ENCODE measurements at regions not wholly inside any gene's neighbourhood (a gene's known extent, or its start where the extent isn't known, plus 50 kb on each side); places are given as distances from the start of the nearest gene placed in this dataset.

DNA sequence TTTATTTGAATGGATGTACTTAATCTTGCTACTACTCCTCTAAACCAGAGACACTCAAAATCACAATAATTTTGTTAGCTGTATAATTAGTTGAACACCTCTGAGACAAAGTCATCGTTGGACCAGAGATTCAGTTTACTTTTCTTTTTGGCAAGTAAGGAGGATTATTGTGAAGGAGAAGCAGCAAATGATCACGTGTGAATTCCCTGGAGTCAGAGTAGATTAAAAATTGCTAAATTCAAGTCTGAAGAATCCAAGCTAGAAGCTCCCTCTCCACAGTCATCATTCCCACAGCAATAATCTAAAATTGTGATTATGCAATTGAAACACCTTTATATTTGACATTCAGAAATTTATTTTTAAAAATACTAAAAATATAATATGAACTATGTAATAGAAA, 484.4 kb downstream of the CMPK2 start:
- no peak for DNase-seq (ENCODE audit: extremely low read depth, low read depth)

DNA sequence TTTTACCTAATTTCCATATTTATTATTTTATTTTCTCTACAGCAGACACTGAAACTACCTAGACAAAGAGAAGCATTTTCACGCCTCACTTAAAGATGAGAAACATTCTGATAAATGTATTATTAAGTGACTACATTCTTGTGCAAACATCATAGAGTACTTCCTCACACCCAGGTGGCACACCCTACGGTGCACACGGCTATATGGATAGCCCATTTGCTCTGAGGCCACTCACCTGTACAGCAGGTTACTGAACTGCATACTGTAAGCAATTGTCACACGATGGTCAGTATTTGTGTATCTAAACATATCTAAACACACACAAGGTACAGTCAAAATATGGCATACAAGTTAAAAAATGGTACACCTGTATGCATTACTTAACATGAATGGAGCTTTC, 481.4 kb downstream of the CMPK2 start:
- no peak for DNase-seq (ENCODE audit: extremely low read depth, low read depth)

DNA sequence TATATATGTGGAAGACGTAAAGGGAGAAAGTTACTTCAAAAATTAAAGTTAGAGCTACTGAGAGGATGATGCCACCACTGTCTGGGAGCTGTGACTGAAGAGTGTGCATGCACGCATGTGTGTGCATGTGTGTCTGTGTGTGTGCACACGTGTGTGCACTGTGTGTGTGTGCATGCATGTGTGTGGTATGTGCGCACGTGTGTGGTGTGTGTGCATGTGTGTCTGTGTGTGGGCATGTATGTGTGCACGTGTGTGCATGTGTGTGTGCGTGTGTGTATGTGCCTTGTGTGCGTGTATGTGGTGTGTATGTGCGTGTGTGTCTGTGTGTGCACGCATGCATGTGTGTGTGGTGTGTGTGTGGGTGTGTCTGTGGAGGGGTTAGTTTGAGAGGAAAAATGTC, 473.4 kb downstream of the CMPK2 start:
- DNase-seq (ENCODE audit: extremely low read depth, low read depth): no peak

DNA sequence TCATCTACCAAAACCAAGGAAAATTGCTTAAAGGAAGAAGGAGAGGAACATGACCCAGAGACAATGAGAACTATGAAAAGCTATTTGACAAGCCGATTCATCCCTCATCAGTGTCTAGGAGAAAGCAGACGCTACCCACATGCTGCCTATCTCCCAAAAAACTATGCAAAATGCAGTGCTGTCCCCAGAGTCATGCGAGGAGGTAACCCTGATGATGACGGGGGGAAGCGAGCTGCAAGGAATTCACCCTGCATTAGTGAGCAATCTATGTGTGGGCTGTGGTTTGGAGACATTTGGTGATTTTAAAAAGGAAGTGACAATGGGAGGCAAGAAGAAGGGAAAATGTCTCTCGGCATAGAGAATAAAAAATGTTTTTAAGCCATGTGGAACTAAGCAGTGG, 472.7 kb downstream of the CMPK2 start:
- DNase-seq (ENCODE audit: extremely low read depth, low read depth): no peak

DNA sequence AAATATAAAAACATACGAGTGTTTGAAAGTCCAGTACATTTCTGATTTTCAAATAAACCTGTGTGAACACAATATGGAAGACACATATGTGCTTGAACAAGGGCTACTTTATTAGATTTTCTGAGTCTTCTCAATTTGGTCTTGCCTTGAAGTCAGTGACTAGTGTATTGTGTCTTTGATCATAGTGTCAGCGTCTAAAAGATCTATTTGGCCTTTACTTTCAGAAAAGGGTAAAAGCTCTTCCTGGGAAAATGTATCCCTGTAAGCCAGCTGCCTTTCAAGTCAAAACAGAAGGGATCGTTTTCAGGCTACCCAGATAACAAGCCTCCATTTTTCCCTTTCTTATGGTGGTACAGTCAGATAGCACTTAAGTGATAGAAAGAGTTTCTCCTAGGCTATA, 471.9 kb downstream of the CMPK2 start:
- no peak for DNase-seq (ENCODE audit: extremely low read depth, low read depth)

DNA sequence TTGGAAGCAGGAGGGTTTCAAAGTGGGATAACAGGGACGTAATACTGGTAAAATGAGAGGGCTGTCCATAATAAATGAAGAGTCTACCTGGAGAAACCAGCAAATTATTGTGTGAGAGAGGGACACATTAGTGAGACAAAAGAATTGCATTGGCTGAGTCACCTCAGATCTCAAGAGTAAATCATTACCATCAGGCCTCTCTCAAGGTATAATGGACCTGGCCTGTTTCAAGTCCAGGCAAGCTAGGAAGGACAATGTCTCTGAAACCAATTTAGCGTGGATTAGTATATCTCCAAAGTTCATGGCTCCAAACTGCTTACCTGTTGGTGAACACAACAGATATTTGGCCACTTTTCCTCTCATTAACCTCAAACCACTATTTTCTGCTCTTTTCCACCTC, 471.4 kb downstream of the CMPK2 start:
- DNase-seq (ENCODE audit: extremely low read depth, low read depth): no peak

DNA sequence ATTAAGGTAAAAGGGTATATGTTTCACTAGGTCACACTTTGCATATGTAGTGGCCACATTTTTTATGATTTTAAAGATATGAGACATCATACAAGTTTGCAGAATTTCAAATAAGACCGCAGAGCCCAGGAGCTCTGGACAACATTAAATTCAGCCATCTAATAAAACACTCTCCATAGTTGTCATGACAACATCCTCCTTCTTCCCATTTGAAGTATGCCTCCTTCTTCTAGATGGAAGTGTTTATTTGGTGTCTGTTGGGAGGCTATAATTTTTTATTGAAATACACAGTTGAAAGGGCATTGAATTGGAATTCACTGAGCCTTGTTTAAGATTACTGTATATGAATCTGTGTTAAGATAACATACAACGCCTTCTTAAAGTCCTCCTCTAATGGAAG, 467.3 kb downstream of the CMPK2 start:
- no peak for DNase-seq (ENCODE audit: extremely low read depth, low read depth)

DNA sequence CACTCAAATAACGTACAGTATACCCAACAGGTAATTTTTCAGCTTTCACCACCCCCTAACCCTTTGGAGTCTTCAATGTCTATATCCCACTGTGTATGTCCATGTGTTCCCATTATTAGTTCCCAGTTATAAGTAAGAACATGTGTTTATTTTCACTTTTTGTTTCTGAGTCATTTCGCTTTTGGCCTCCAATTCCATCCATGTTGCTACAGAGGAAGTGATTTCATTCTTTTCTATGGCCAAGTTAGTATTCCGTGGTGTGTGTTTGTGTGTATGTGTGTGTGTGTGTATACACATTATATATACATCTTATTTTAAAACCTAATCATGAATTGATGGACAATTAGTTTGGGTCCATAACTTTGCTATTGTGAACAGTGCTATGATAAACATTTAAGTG, 464.4 kb downstream of the CMPK2 start:
- DNase-seq (ENCODE audit: extremely low read depth, low read depth): no peak

DNA sequence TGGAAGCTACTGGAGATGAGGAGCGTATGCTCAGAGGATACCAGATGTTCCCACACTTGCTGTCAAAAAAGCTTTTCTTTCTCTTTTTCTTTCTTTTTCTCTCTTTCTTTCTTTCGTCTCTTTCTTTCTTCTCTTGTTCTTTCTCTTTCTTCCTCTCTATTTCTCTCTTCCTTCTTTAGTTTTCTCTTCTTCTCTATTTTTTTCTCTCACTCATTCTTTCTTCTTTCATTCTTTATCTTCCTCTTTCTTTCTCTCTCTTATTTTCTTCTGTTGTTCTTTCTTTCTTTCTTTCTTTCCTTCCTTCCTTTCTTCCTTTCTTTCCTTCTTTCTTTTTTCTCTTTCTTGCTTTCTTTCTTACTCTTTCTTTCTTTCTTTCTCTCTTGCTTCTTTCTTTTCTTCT, 457.6 kb downstream of the CMPK2 start:
- DNase-seq (ENCODE audit: extremely low read depth, low read depth): no peak

DNA sequence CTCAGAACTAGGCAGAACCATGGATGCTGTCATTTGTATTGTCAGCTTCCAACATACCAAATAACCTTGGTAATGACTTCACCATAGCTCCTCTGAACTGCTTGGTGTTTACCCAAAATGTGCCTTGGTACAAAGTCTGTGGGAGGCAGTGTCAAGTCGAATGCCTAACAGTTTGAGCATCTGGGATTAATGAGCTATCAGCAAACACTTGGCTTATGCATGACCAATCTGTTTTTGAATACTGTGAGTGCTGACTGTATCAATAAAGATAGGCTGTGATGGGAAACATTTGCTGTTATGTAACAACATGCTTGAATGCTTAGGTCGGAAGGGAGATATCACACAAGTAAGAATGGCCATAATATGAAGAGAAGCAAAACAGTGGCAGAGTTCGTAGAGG, 455.4 kb downstream of the CMPK2 start:
- no peak for DNase-seq (ENCODE audit: extremely low read depth, low read depth)

DNA sequence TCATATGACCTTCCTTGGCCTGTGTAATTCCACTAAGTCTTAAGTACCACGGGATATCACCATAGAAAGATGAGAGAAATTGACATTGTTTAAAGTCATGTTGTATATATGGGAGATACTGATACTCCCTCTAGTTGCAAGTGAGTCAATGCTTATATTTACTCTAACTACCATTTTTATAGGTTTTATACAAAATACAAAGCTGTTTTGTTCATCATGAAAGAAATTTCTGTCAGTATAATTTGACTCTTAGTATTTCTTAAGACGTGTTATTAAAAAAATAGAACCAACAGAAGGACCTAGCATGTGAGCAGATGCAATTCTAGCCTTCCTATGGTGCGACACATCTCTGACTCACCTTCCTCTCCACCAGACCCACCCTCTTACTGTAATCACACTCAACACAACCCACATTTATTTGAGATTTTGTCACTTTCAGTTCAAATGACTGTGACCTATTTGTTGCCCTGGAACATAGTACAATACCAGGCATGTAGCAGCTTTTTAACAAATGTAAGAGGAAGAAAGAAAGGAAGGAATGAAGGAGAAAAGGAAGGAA, 453.1 kb downstream of the CMPK2 start:
- no peak for DNase-seq (ENCODE audit: extremely low read depth, low read depth)

DNA sequence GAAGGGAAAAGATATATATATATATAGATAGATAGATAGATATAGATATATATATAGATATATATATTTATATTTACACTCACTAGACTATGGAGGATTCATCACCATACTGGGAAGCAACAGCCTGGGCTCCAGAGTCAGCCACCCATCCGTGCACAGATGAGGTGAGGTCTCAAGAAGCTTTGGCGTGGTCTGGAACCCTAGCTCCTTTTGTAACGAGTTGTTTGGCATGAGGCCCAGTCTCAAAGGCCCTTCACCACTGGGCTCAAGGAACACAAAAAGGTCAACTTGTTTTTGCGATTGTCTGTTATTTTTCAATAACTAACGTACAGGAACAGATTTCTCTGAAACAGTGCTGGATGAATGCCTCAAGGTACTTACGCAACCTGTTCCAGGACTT, 448.7 kb downstream of the CMPK2 start:
- no peak for DNase-seq (ENCODE audit: extremely low read depth, low read depth)

DNA sequence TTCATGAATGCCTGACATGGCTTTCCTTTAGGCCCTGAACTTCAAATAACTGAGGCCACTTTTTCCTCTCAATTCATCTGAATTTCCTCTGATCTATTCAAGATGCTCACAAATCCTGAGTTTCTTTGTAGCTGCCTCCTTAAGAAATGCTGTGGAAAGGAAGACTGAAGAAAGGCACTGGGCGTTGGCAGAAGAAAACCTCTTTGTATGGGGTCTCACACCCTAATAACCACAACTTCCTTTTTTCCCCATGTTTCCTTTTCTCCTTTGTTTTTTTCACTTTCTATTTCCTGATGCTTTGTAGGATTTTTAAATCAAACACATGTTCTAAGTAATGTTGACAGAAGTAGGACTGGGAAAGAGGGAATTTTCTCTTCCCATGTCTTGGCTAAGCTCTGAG, 447.4 kb downstream of the CMPK2 start:
- DNase-seq (ENCODE audit: extremely low read depth, low read depth): no peak

DNA sequence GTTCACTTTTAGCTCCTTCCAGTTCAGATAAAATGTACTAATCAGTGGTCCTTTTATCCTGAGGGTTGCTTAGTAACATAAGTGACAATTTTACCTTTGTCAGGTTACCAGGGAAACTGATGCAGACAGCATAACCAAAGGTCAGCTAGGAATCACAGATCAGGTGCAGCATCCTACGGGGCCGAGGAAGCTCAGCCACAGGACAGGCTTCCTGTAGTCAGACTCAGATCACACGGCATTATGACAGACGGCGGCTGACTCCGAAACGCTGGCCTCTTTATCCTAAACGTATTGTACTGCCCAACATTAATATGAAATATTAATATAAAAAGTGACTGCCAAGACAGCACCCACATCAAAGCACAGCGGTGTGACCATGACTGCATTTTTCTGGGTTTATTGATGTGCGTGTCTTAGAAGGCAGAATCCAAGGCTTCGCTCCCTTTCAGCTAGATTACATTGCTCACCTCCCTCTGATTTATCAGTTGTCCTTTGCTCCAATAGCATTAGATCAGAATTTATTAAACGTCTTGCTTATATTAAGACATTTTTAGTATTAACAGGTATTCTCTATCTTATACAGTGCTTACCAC, 444.5 kb downstream of the CMPK2 start:
- DNase-seq (ENCODE audit: extremely low read depth, low read depth): no peak

DNA sequence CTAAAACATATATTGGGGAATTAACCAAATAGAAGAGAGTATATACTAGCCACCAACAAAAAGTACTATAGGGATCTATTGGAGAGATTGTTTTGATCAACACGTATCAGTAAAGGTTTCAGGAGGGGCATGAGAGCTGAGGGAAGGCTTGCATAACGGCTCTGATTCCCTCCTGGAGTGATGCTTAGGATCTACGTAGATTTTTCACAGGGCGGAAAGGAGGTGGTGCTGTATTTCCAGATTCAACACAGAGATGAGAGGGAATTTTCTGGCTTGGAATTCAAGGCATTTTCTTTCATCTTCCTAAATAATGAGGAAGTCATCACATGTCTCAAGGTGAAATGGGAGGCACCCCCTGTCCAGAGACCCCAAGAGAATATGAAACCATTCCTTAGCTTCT, 443.8 kb downstream of the CMPK2 start:
- no peak for DNase-seq (ENCODE audit: extremely low read depth, low read depth)

DNA sequence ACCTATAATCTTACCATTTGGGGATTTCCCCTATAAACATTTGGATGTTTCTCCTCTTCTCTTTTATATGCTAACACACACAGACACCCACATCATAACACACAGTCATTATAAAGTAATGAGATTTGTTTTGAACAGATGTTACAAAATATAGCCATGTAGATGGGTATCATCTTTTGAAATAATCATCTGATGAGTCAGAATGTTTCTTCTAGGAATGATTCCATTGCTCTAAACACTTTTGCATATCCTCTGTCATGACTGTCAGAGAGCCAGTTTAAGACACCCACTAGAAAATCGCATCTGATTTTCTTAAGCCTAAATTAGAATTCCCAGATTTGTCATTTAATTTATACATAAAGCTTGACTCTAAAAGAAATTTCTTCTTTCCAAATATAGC, 442.6 kb downstream of the CMPK2 start:
- DNase-seq (ENCODE audit: extremely low read depth, low read depth): no peak

DNA sequence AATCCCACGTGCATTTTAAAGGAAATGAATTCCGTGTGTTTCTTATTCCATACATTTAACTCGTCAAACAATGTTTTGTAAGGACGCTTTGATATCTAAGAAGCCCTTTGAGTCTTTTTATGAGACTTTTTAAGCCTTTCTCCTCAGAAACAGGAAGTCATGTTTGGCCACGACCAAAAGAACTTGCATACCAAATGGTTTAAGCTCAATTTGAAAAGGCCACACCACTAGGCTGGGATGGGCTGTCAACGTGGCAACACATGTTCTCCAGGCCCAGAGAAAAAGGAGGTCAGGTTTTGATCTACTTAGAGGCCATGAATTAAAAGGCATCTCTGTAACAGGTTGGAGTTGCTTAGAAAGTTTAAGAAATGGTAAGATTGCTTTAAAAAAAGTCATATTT, 441.8 kb downstream of the CMPK2 start:
- no peak for DNase-seq (ENCODE audit: extremely low read depth, low read depth)

DNA sequence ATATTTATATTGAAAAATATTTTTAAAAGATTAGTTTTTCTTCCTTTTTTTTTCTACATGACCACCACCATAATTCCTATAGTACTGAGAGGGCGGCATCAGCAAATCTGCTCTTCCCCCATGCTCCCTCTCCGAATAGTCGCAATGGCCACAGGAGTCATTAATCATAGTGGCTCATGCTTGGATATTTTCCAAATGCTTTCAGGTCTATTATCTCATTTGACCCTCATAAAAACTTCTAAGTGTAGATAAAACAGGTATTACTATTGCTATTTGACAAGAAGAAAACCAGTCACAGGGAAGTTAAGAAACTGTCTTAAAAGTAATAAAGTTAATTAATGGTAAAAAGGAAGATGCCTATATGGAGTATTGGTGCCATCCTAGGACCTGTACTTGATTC, 440.7 kb downstream of the CMPK2 start:
- no peak for DNase-seq (ENCODE audit: extremely low read depth, low read depth)

DNA sequence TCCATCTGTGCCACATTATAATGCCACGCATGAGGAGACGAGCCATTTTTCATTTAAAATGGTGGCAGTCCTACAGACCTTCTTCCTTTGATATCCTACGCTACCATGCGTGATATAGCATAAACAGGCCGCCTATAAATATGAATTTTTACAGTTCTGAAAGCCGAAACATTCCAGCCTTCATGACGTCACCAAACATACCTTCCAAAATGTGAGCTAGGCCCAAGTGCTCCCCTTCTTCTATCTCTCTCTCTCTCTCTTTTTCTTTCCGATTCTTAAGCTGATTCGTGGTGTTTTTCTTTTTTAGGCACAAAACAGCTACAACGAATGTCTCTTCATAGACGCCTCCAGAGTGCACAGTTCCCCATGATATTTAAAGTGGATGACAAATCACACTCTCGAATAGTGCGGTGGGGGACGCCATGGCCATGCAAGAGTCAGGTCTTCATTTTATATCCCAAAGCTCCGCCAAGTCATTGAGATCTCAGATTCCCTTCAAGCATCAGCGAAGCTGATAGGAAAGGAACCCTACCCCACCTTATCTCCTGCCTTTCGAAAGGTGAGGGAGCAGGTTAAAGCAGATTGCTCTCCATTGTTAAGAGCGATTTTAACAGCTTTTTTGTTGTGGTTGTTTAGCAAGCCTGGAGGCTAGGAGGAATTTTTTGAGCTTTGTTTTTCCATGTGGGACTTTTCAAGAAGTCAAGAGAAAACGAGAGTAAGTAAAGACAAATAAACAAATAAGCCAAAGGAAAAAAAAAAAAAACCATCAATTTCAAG, 436.3 kb downstream of the CMPK2 start:
- no peak for DNase-seq (ENCODE audit: extremely low read depth, low read depth)

DNA sequence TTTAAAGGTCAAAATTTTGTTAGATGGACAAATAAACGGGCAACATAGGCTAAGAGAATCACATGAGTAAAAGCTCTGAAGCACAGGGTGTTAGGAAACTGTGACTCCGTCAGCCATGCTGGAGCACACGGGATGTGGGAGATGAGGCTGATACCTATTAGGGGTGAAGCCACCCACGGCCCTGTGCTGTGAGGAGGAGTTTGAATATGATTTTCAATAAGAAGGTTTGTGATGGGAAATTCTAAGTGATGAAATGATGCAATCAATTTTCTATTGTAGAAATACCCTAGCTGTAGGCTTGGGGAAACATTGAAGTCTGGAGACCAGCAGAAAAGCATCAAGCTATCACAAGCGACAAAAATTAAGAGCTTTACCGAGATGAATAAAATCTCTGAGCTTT, 431.3 kb downstream of the CMPK2 start:
- DNase-seq (ENCODE audit: extremely low read depth, low read depth): no peak

DNA sequence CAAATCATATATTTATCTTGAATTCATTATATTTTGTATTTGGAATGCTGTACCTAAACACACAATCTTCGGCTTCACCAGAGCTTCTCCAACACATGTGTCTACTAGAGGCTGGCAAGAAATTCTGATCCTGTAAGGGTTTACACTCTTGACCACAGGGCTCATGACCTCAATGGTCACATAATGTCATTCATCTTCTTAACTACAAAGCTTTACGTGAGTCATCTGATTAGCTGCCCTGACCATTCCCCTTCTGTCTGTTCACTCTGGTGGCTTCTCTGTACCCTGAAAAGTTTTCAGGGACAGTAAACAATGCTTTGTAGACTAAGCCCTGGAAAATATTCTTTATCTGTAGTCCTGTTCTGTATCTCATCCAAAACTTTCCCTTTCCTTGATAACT, 423.9 kb downstream of the CMPK2 start:
- no peak for DNase-seq (ENCODE audit: extremely low read depth, low read depth)

DNA sequence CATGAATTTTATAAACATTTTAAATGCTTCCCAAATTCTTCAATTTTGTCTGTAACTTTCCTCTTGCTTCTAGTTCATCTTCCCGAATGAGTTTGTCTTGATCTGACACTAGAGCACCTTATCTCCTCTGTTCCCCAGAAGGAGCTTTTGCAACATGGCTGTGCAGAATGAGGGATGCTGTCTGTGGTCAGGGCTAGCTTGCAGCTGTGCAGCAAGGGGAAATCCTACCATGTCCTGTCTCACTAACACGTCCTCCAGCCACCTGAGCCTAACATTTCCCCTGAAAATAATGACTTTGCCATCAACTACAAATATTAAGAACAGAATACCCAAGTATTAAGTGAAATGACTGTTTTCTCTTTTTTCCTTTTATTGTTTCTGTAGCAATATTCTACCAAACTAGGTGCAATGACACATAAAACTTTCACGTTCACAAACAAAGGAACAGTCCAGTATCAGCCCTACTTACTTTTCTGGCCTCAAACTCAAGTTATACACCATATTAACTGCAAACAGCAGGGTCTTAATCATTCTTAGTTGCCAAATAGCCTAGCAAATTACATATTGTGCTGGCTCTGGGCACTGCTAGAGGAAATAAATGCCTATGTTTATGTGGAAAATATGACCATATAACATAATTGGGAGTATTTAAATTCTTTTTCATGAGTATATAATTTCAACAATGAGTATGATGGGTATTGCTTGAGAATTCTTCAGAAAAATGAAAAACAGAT, 423.3 kb downstream of the CMPK2 start:
- no peak for DNase-seq (ENCODE audit: extremely low read depth, low read depth)

Data from NCI-H460 (cell line).